H9 (cell line): ENCODE measurements at regions not wholly inside any gene's neighbourhood (a gene's known extent, or its start where the extent isn't known, plus 50 kb on each side); places are given as distances from the start of the nearest gene placed in this dataset.

Experiments used
- DNase-seq: peaks from one replicate; pipeline ENCODE4 v3.0.0-alpha.2; 2017
- H2AFZ ChIP-seq: one replicate; pipeline ENCODE4 v1.6.1; 2013; ENCODE audit warnings: mild to moderate bottlenecking, low read length, control low read depth, moderate library complexity
- H2AK5ac ChIP-seq: 2 replicates; pipeline ENCODE4 v1.6.1; 2013; ENCODE audit warnings: low read length, control low read depth, mixed read lengths; ENCODE audit not compliant: insufficient read length
- H2BK120ac ChIP-seq: one replicate; pipeline ENCODE4 v1.6.1; 2013; ENCODE audit warnings: low read depth, mild to moderate bottlenecking, low read length, control low read depth, inconsistent platforms; ENCODE audit not compliant: poor library complexity, severe bottlenecking
- H2BK12ac ChIP-seq: 2 replicates; pipeline ENCODE4 v1.6.1; 2013; ENCODE audit warnings: low read length, control low read depth, mixed read lengths, low read depth; ENCODE audit not compliant: insufficient read length
- H2BK15ac ChIP-seq: 2 replicates; pipeline ENCODE4 v1.6.1; 2013; ENCODE audit warnings: low read depth, low read length, control low read depth
- H2BK20ac ChIP-seq: one replicate; pipeline ENCODE4 v1.6.1; 2013; ENCODE audit warnings: low read depth, mild to moderate bottlenecking, low read length, control low read depth, inconsistent platforms; ENCODE audit not compliant: poor library complexity, severe bottlenecking
- H2BK5ac ChIP-seq: 2 replicates; pipeline ENCODE4 v1.6.1; 2013; ENCODE audit warnings: low read length, control low read depth, mixed read lengths; ENCODE audit not compliant: insufficient read length
- H3K14ac ChIP-seq: 2 replicates; pipeline ENCODE4 v1.6.1; 2013; ENCODE audit warnings: low read length, control low read depth; ENCODE audit not compliant: insufficient read depth
- H3K18ac ChIP-seq: 2 replicates; pipeline ENCODE4 v1.6.1; 2013; ENCODE audit warnings: low read depth, mild to moderate bottlenecking, mixed read lengths, low read length, control low read depth; ENCODE audit not compliant: insufficient read length
- H3K23ac ChIP-seq: 2 replicates; pipeline ENCODE4 v1.6.1; 2013; ENCODE audit warnings: low read length, control low read depth, mixed read lengths, low read depth; ENCODE audit not compliant: insufficient read length
- H3K23me2 ChIP-seq: 2 replicates; pipeline ENCODE4 v1.6.1; 2013; ENCODE audit warnings: low read depth, mild to moderate bottlenecking, mixed read lengths, low read length, control low read depth; ENCODE audit not compliant: insufficient read length, poor library complexity, severe bottlenecking
- H3K27ac ChIP-seq: 2 replicates; pipeline ENCODE4 v1.5.1; 2013; ENCODE audit warnings: low read length, control low read depth, mixed read lengths, low read depth; ENCODE audit not compliant: insufficient read length
- H3K27me3 ChIP-seq: 2 replicates; pipeline ENCODE4 v1.6.1; 2013; ENCODE audit warnings: low read length, control low read depth, inconsistent platforms; ENCODE audit not compliant: insufficient read depth
- H3K4ac ChIP-seq: 2 replicates; pipeline ENCODE4 v1.6.1; 2013; ENCODE audit warnings: low read depth, mild to moderate bottlenecking, control low read depth, inconsistent platforms, low read length, moderate library complexity
- H3K4me1 ChIP-seq: 2 replicates; pipeline ENCODE4 v1.6.1; 2013; ENCODE audit warnings: low read length, control low read depth, inconsistent platforms; ENCODE audit not compliant: insufficient read depth
- H3K4me2 ChIP-seq: 2 replicates; pipeline ENCODE4 v1.6.1; 2013; ENCODE audit warnings: low read length, control low read depth, mixed read lengths; ENCODE audit not compliant: insufficient read length, insufficient read depth
- H3K56ac ChIP-seq: 2 replicates; pipeline ENCODE4 v1.6.1; 2013; ENCODE audit warnings: low read depth, mild to moderate bottlenecking, mixed read lengths, low read length, control low read depth; ENCODE audit not compliant: insufficient read length
- H3K79me1 ChIP-seq: 2 replicates; pipeline ENCODE4 v1.6.1; 2013; ENCODE audit warnings: low read depth, mild to moderate bottlenecking, moderate library complexity, low read length, control low read depth, inconsistent platforms; ENCODE audit not compliant: insufficient read depth, poor library complexity, severe bottlenecking
- H3K79me2 ChIP-seq: 2 replicates; pipeline ENCODE4 v1.6.1; 2013; ENCODE audit warnings: low read length, control low read depth, inconsistent platforms; ENCODE audit not compliant: insufficient read depth
- H3K9ac ChIP-seq: 2 replicates; pipeline ENCODE4 v1.6.1; 2013; ENCODE audit warnings: low read length, control low read depth, mixed read lengths; ENCODE audit not compliant: insufficient read length; ENCODE audit errors: extremely low read depth
- H3K9me3 ChIP-seq: one replicate; pipeline ENCODE4 v1.6.1; 2013; ENCODE audit warnings: low read depth, low read length, inconsistent platforms; ENCODE audit not compliant: control insufficient read depth
- H3T11ph ChIP-seq: one replicate; pipeline ENCODE4 v1.6.1; 2013; ENCODE audit warnings: mild to moderate bottlenecking, low read length, control low read depth, inconsistent platforms
- H4K20me1 ChIP-seq: one replicate; pipeline ENCODE4 v1.6.1; 2013; ENCODE audit not compliant: control insufficient read depth, insufficient read length, insufficient read depth
- H4K5ac ChIP-seq: 2 replicates; pipeline ENCODE4 v1.6.1; 2013; ENCODE audit warnings: low read depth, mild to moderate bottlenecking, mixed read lengths, low read length, control low read depth; ENCODE audit not compliant: insufficient read length
- H4K8ac ChIP-seq: replicated peaks from 2 replicates; pipeline ENCODE4 v1.6.1; 2013; ENCODE audit warnings: low read length, control low read depth, mixed read lengths, low read depth; ENCODE audit not compliant: insufficient read length
- H4K91ac ChIP-seq: 2 replicates; pipeline ENCODE4 v1.6.1; 2013; ENCODE audit warnings: low read depth, mild to moderate bottlenecking, moderate library complexity, mixed read lengths, low read length, control low read depth; ENCODE audit not compliant: insufficient read length
- H3K27ac Mint-ChIP-seq, 3 experiments: 2 replicates in 2 of 3; 3 replicates in 1 of 3; pipeline ENCODE4 v1.8.0; 2020 to 2021; ENCODE audit warnings: mixed read lengths in 3 of 3, mild to moderate bottlenecking in 1 of 3, moderate library complexity in 1 of 3
- H3K27me3 Mint-ChIP-seq: 2 replicates; pipeline ENCODE4 v1.8.0; 2021; ENCODE audit warnings: low read depth, mild to moderate bottlenecking, moderate library complexity, mixed read lengths
- H3K36me3 Mint-ChIP-seq, 3 experiments: 2 replicates in 2 of 3; 3 replicates in 1 of 3; pipeline ENCODE4 v1.8.0; 2020 to 2021; ENCODE audit warnings: low read depth in 3 of 3, mixed read lengths in 3 of 3; ENCODE audit not compliant: insufficient read depth in 1 of 3
- H3K4me1 Mint-ChIP-seq, 2 experiments: 2 replicates each; pipeline ENCODE4 v1.8.0; 2020; ENCODE audit warnings: mixed read lengths in 2 of 2
- H3K4me3 Mint-ChIP-seq, 2 experiments: 2 replicates in 1 of 2; 3 replicates in 1 of 2; pipeline ENCODE4 v1.8.0; 2020 to 2021; ENCODE audit warnings: mild to moderate bottlenecking in 2 of 2, mixed read lengths in 2 of 2, moderate library complexity in 1 of 2
- H3K9me3 Mint-ChIP-seq, 2 experiments: 2 replicates in 1 of 2; 3 replicates in 1 of 2; pipeline ENCODE4 v1.8.0; 2020; ENCODE audit warnings: mild to moderate bottlenecking in 2 of 2, mixed read lengths in 2 of 2, moderate library complexity in 1 of 2
- WGBS: extraction: QIAGEN DNeasy Blood & Tissue Kit; methylation state at CpG from one replicate; pipeline ENCODE4 v1.1.7; 2013; ENCODE audit warnings: missing lambda C conversion rate, low lambda C conversion rate, mixed read lengths; ENCODE audit not compliant: insufficient read length; ENCODE audit errors: extremely low coverage; 5-methylcytosine and 5-hydroxymethylcytosine counted together
- TF ChIP-seq, protein P1 (sequence below): fragments of 200-600 bp; sonication (generic); conservative IDR thresholded peaks from 3 replicates; pipeline ENCODE4 v1.8.0; 2021; ENCODE audit warnings: antibody characterized with exemption, mild to moderate bottlenecking

DNA sequence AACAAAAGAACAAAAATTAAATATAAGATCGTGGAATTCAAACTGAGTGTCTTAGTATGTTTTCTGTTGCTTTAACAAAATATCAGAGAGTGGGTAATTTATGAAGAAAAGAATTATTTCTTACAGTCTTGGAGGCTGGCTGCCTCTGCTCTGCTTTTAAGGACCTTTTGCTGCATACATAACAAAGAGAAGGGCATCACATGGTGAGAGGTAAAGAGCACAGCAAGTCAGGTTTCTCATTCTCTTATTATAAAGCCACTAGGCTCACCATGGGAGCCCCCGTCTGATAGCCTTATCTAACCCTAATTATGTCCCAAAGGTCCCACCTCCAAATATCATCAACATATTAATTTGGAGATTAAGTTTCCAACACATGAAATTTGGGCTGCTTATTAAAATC is 231.3 kb downstream of the SLITRK6 start:
- Histone ChIP-seq H3K9ac (no peak overlapping the region), H3K4me2 (no peak overlapping the region), H2BK15ac (no peak overlapping the region), H2BK12ac (no peak overlapping the region), H3K14ac (no peak overlapping the region), H3K9me3 (no peaks in the 10 kb centered on the region), H3K4me1 (no peaks in the 10 kb centered on the region; the same call in 1 of the 2 replicates), H2BK20ac (no peak overlapping the region), H3K27me3 (no peaks in the 10 kb centered on the region), H3K4ac (no peak overlapping the region), H3K56ac (no peak overlapping the region), H4K8ac (no peak overlapping the region), H2BK5ac (no peak overlapping the region), H2AK5ac (no peak overlapping the region), H3K79me1 (no peaks in the 10 kb centered on the region), H3K27ac (no peak overlapping the region), H2BK120ac (no peak overlapping the region), H3K23me2 (no peaks in the 10 kb centered on the region), H4K91ac (no peak overlapping the region), H2AFZ (no peak overlapping the region), H3T11ph (no peak overlapping the region), H3K79me2 (no peaks in the 10 kb centered on the region), H4K5ac (no peak overlapping the region), H3K18ac (no peak overlapping the region), H3K23ac (no peak overlapping the region), H4K20me1 (no peaks in the 10 kb centered on the region)
- DNase-seq: no peak
- WGBS: no CpG with 5 or more reads among the region's 2 CpGs
- Mint-ChIP-seq H3K9me3 (no peaks in the 10 kb centered on the region), H3K4me1 (peaks cover 20% of the 10 kb centered on the region in 2 experiments), H3K27me3 (no peaks in the 10 kb centered on the region; the same call in 1 of the 2 replicates), H3K36me3 (peaks cover 0 to 4% (median 0%) of the 10 kb centered on the region in 3 experiments; a peak in 1 of 7 replicates), H3K27ac (no peak overlapping the region), H3K4me3 (no peak overlapping the region)
- TF ChIP-seq, protein P1, sequence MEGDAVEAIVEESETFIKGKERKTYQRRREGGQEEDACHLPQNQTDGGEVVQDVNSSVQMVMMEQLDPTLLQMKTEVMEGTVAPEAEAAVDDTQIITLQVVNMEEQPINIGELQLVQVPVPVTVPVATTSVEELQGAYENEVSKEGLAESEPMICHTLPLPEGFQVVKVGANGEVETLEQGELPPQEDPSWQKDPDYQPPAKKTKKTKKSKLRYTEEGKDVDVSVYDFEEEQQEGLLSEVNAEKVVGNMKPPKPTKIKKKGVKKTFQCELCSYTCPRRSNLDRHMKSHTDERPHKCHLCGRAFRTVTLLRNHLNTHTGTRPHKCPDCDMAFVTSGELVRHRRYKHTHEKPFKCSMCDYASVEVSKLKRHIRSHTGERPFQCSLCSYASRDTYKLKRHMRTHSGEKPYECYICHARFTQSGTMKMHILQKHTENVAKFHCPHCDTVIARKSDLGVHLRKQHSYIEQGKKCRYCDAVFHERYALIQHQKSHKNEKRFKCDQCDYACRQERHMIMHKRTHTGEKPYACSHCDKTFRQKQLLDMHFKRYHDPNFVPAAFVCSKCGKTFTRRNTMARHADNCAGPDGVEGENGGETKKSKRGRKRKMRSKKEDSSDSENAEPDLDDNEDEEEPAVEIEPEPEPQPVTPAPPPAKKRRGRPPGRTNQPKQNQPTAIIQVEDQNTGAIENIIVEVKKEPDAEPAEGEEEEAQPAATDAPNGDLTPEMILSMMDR: no peak
